Prostate gland (tissue), 2 donors: ENCODE measurements at regions not wholly inside any gene's neighbourhood (a gene's known extent, or its start where the extent isn't known, plus 50 kb on each side); places are given as distances from the start of the nearest gene placed in this dataset.
"Not testable (repeated sequence)": the region's sequence is repeated elsewhere in the genome, so short reads cannot be mapped to it uniquely, and the experiment has no call there.

Experiments
- CTCF ChIP-seq, 4 experiments: fragments of 200-600 bp in 2 of 4; fragments of 450-650 bp in 2 of 4; sonication (generic) in 2 of 4; IDR thresholded peaks; 1 replicate in 3 of 4; 2 replicates in 1 of 4; pipeline ENCODE4 v1.5.1; 2016 to 2019; ENCODE audit warnings: antibody characterized with exemption in 4 of 4, mild to moderate bottlenecking in 2 of 4, moderate library complexity in 2 of 4
- POLR2A ChIP-seq: fragments of 450-650 bp; IDR thresholded peaks from one replicate; pipeline ENCODE4 v1.6.1; 2016; ENCODE audit warnings: antibody characterized with exemption, mild to moderate bottlenecking
- POLR2AphosphoS5 ChIP-seq: sonication (generic); formaldehyde crosslinking; IDR thresholded peaks from one replicate; pipeline ENCODE4 v1.6.1; 2017; ENCODE audit warnings: antibody characterized with exemption

- not testable (repeated sequence) for TF ChIP-seq CTCF (IDR thresholded peaks at IDR 0.05); POLR2A; POLR2AphosphoS5
Observed at GRCh38 chr1:83342995-83343394, 655.9 kb downstream of the TTLL7 start.
